GM12878 (cell line): ENCODE measurements at regions not wholly inside any gene's neighbourhood (a gene's known extent, or its start where the extent isn't known, plus 50 kb on each side); places are given as distances from the start of the nearest gene placed in this dataset.

Experiments
- ATAC-seq: fragments of 200-7000 bp; cut with Tn5 transposase; 3 replicates; pipeline ENCODE4 v1.9.1; 2020; ENCODE audit warnings: mild to moderate bottlenecking, moderate library complexity
- BruUV-seq: library from RNA; stranded (reverse); fragments of 400-500 nt; replicated peaks from 2 replicates; lab custom pipeline; 2021; lab: Mats Ljungman, UMichigan
- CTCF ChIA-PET: fragments of 300-600 bp; sonication (Branson Sonifier 250); formaldehyde crosslinking; extraction: SDS; loops from one replicate; lab custom pipeline; 2021; ENCODE audit warnings: inconsistent platforms; lab: Yijun Ruan, JAX
- POLR2A ChIA-PET: fragments of 350-600 bp; formaldehyde crosslinking; extraction: SDS; loops from one replicate; lab custom pipeline; 2021; ENCODE audit warnings: inconsistent platforms; lab: Charles Lee
- RAD21 ChIA-PET: fragments of 300-600 bp; sonication (Branson Sonifier 250); formaldehyde crosslinking; loops from one replicate; lab custom pipeline; 2023; ENCODE audit warnings: antibody characterized with exemption; ENCODE audit not compliant: unreplicated experiment; lab: Charles Lee
- SMC1A ChIA-PET: fragments of 300-600 bp; sonication (Branson Sonifier 250); formaldehyde crosslinking; loops from one replicate; lab custom pipeline; 2023; ENCODE audit not compliant: unreplicated experiment, uncharacterized antibody; lab: Charles Lee
- DNase-seq: peaks from one replicate; pipeline ENCODE4 v3.0.0-alpha.2; 2011; ENCODE audit warnings: low read depth, low spot score
- FAIRE-seq: peaks from 3 replicates; lab custom pipeline; 2011; peaks lifted over from hg19 to GRCh38; lab: Jason Lieb, UNC
- H2AFZ ChIP-seq: 2 replicates; pipeline ENCODE4 v1.6.0; 2011; ENCODE audit warnings: low read depth, low read length, control low read depth; ENCODE audit not compliant: control insufficient read depth
- H3K27ac ChIP-seq: 2 replicates; pipeline ENCODE4 v1.5.1; 2011; ENCODE audit warnings: control low read depth; ENCODE audit not compliant: control insufficient read depth, insufficient read depth
- H3K27me3 ChIP-seq, 2 experiments: replicated peaks in 1 of 2; 2 replicates each; pipeline versions ENCODE4 v1.6.0 to v1.6.1; 2011; ENCODE audit warnings: low read length in 1 of 2; ENCODE audit not compliant: control insufficient read depth in 2 of 2, insufficient read depth in 2 of 2
- H3K36me3 ChIP-seq, 2 experiments: 2 replicates each; pipeline ENCODE4 v1.5.1; 2011; ENCODE audit warnings: low read length in 1 of 2; ENCODE audit not compliant: control insufficient read depth in 2 of 2, insufficient read depth in 2 of 2
- H3K4me1 ChIP-seq: 2 replicates; pipeline ENCODE4 v1.6.1; 2011; ENCODE audit warnings: mild to moderate bottlenecking, low read length, moderate library complexity, mixed read lengths; ENCODE audit not compliant: control insufficient read depth, insufficient read depth
- H3K4me2 ChIP-seq: 2 replicates; pipeline ENCODE4 v1.6.0; 2011; ENCODE audit warnings: control low read depth; ENCODE audit not compliant: control insufficient read depth, insufficient read depth
- H3K4me3 ChIP-seq: fragments of 200-600 bp; sonication (generic); 2 replicates; pipeline ENCODE4 v1.5.1; 2016
- H3K79me2 ChIP-seq: 2 replicates; pipeline ENCODE4 v1.6.0; 2011; ENCODE audit warnings: low read length; ENCODE audit not compliant: control insufficient read depth, insufficient read depth
- H3K9ac ChIP-seq: 2 replicates; pipeline ENCODE4 v1.8.0; 2011; ENCODE audit warnings: low read length, control low read depth, mixed read lengths; ENCODE audit not compliant: control insufficient read depth, insufficient read depth
- H3K9me3 ChIP-seq: replicated peaks from 3 replicates; pipeline ENCODE4 v1.5.1; 2011; ENCODE audit warnings: mild to moderate bottlenecking, low read length; ENCODE audit not compliant: control insufficient read depth, insufficient read depth
- H4K20me1 ChIP-seq: 2 replicates; pipeline ENCODE4 v1.6.0; 2011; ENCODE audit not compliant: control insufficient read depth, insufficient read depth
- IKZF2 ChIP-seq, 2 experiments: fragments of 450-650 bp; IDR thresholded peaks; 2 replicates each; pipeline ENCODE4 v1.6.1; 2017; ENCODE audit warnings: mild to moderate bottlenecking in 2 of 2, moderate library complexity in 2 of 2
- MTA3 ChIP-seq: IDR thresholded peaks from 2 replicates; pipeline ENCODE4 v1.6.1; 2012; ENCODE audit warnings: low read length, inconsistent platforms, borderline replicate concordance
- MYB ChIP-seq: fragments of 150-350 bp; IDR thresholded peaks from 2 replicates; pipeline ENCODE4 v1.6.1; 2014; ENCODE audit warnings: mild to moderate bottlenecking, low read depth, low read length, borderline replicate concordance
- NR2C1 ChIP-seq: fragments of 450-650 bp; IDR thresholded peaks from 2 replicates; pipeline ENCODE4 v1.6.1; 2017; ENCODE audit warnings: antibody characterized with exemption, mild to moderate bottlenecking, moderate library complexity
- RFX5 ChIP-seq: IDR thresholded peaks from 2 replicates; pipeline ENCODE4 v1.6.1; 2011; ENCODE audit warnings: low read depth, low read length, improper control_type of control experiment
- USF1 ChIP-seq: IDR thresholded peaks from 2 replicates; pipeline ENCODE4 v1.6.1; 2011; ENCODE audit warnings: borderline replicate concordance, low read depth, mild to moderate bottlenecking, moderate library complexity, mixed read lengths, low read length; ENCODE audit not compliant: insufficient read depth; ENCODE audit errors: extremely low read length
- WGBS: methylation state at CpG from one replicate; pipeline ENCODE4 v1.1.6; 2016; ENCODE audit warnings: low lambda C conversion rate; ENCODE audit not compliant: insufficient replicate concordance, insufficient coverage; ENCODE audit errors: missing lambda C conversion rate; 5-methylcytosine and 5-hydroxymethylcytosine counted together
- in situ Hi-C: fragments of 300-500 bp; cut with MboI; formaldehyde crosslinking; loops from 9 replicates; pipeline ENCODE4 v1.14.3; 2018; ENCODE audit warnings: mixed read lengths
- intact Hi-C: fragments of 100-400 bp; cut with micrococcal nuclease; formaldehyde crosslinking; loops from one replicate; pipeline ENCODE4 v1.14.2; 2022; ENCODE audit not compliant: unreplicated experiment
- TF ChIP-seq, protein P1 (sequence below): IDR thresholded peaks from 2 replicates; pipeline ENCODE4 v1.6.1; 2012; ENCODE audit warnings: low read depth, low read length, improper control_type of control experiment

DNA sequence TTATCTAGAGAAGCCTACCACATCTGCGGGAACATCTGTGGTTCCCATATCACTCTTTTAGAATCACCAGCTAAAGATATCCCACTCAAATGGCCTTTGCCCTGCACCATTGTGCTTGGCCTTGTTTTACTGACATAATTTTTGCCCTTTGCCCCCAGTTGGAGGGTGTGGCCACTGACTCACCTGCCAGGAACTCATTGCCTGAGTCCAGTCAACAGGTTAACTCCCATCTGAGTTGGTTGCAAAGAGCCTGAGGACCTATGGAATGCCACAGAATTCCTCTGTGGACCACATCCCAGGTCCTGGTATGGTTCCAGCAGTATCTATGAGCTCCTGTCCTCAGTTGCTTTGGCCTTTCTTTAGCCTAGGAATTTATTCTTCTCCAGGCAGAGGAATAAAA is 55.7 kb upstream of the PTGR2 start:
- H3K9ac ChIP-seq = no peak overlapping the region
- no peaks in the 10 kb centered on the region for H3K36me3 ChIP-seq
- no peak overlapping the region for H3K4me3 ChIP-seq
- H3K79me2 ChIP-seq = no peaks in the 10 kb centered on the region
- POLR2A ChIA-PET = interaction anchor here (0.5 to 3.4 kb wide), 3 partner anchors 11 to 48 kb away, joined by 3 to 16 read pairs (median 4); no protein-coding TSS in a partner anchor
- CTCF ChIA-PET = interaction anchor here (1.8 to 2.9 kb wide), 2 partner anchors 11 to 68 kb away, joined by 5 to 15 read pairs; no protein-coding TSS in a partner anchor
- H3K4me2 ChIP-seq = no peak overlapping the region
- in situ Hi-C loops (no loop called here), intact Hi-C loops (no loop called here)
- no peaks in the 10 kb centered on the region for H3K9me3 ChIP-seq
- ATAC-seq (no peak), DNase-seq (no peak), FAIRE-seq (no peak)
- SMC1A ChIA-PET = interaction anchor here (0.7 to 4.8 kb wide), 8 partner anchors 8 to 41 kb away, joined by 3 to 37 read pairs (median 4); no protein-coding TSS in a partner anchor
- peaks cover 15% of the 10 kb centered on the region for H3K4me1 ChIP-seq
- no peaks in the 10 kb centered on the region for H4K20me1 ChIP-seq
- 94% methylated on average over 1 of the region's 1 CpG for WGBS
- BruUV-seq = no TSS peak
- RAD21 ChIA-PET = interaction anchor here (1.5 to 1.7 kb wide), 2 partner anchors 26 to 42 kb away, joined by 3 to 4 read pairs; no protein-coding TSS in a partner anchor
- H2AFZ ChIP-seq = no peak overlapping the region
- H3K27me3 ChIP-seq = no peaks in the 10 kb centered on the region
- H3K27ac ChIP-seq = no peak overlapping the region
- TF ChIP-seq, protein P1, sequence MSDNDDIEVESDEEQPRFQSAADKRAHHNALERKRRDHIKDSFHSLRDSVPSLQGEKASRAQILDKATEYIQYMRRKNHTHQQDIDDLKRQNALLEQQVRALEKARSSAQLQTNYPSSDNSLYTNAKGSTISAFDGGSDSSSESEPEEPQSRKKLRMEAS = no peak
- TF ChIP-seq MYB (no peak), IKZF2 (IDR thresholded peaks at IDR 0.05) (no peak), NR2C1 (no peak), MTA3 (no peak), USF1 (no peak), RFX5 (no peak)
- TF ChIP-seq, all 136 proteins: peak for 0
